ENCODE measurements at regions not wholly inside any gene's neighbourhood (a gene's known extent, or its start where the extent isn't known, plus 50 kb on each side); places are given as distances from the start of the nearest gene placed in this dataset.

DNA sequence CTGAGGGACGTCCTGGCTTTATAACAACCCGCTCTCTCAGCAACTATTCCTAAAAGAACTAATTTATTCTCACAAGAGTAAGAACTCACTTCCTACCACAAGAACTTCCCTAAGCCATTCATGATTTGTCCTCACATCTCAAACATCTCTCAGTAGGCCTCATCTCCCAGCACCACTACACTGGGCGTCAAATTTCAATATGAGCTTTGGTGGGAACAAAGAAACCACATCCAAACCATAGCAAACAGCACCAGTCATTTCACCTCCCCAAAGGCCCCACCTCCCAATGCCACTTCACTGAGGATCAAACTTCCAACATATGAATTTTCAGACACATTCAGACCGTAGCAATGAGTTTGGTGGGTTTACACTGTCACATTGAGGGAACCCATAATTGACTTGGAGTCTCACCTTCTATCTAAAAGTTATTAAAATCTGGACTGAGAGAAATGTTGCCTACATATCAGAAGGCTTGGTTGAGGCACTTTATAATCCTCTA lies 116.4 kb upstream of the AGBL1 start:
- TF ChIP-seq NFIC (IDR thresholded peaks at IDR 0.05) (no peak), EP300 (IDR thresholded peaks at IDR 0.05; ENCODE audit: borderline replicate concordance) (no peak), TCF12 (IDR thresholded peaks at IDR 0.05; ENCODE audit: low read depth) (no peak), TEAD4 (IDR thresholded peaks at IDR 0.05) (no peak), EGR1 (IDR thresholded peaks at IDR 0.05) (no peak), CEBPB (IDR thresholded peaks at IDR 0.05) (no peak), YY1 (IDR thresholded peaks at IDR 0.05; ENCODE audit: low read depth) (no peak), FOXM1 (IDR thresholded peaks at IDR 0.05; ENCODE audit: borderline replicate concordance, low read depth) (no peak), RAD21 (IDR thresholded peaks at IDR 0.05; ENCODE audit: low read depth) (no peak), TAF1 (IDR thresholded peaks at IDR 0.05; ENCODE audit: low read depth) (no peak), ZBTB7A (IDR thresholded peaks at IDR 0.05; ENCODE audit: low read depth) (no peak), CREB1 (IDR thresholded peaks at IDR 0.05; ENCODE audit: low read depth) (no peak)
- TF ChIP-seq, protein P1, sequence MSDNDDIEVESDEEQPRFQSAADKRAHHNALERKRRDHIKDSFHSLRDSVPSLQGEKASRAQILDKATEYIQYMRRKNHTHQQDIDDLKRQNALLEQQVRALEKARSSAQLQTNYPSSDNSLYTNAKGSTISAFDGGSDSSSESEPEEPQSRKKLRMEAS (IDR thresholded peaks at IDR 0.05): no peak
- TF ChIP-seq, protein P2, sequence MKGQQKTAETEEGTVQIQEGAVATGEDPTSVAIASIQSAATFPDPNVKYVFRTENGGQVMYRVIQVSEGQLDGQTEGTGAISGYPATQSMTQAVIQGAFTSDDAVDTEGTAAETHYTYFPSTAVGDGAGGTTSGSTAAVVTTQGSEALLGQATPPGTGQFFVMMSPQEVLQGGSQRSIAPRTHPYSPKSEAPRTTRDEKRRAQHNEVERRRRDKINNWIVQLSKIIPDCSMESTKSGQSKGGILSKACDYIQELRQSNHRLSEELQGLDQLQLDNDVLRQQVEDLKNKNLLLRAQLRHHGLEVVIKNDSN (IDR thresholded peaks at IDR 0.05): no peak
- TF ChIP-seq, protein P3, sequence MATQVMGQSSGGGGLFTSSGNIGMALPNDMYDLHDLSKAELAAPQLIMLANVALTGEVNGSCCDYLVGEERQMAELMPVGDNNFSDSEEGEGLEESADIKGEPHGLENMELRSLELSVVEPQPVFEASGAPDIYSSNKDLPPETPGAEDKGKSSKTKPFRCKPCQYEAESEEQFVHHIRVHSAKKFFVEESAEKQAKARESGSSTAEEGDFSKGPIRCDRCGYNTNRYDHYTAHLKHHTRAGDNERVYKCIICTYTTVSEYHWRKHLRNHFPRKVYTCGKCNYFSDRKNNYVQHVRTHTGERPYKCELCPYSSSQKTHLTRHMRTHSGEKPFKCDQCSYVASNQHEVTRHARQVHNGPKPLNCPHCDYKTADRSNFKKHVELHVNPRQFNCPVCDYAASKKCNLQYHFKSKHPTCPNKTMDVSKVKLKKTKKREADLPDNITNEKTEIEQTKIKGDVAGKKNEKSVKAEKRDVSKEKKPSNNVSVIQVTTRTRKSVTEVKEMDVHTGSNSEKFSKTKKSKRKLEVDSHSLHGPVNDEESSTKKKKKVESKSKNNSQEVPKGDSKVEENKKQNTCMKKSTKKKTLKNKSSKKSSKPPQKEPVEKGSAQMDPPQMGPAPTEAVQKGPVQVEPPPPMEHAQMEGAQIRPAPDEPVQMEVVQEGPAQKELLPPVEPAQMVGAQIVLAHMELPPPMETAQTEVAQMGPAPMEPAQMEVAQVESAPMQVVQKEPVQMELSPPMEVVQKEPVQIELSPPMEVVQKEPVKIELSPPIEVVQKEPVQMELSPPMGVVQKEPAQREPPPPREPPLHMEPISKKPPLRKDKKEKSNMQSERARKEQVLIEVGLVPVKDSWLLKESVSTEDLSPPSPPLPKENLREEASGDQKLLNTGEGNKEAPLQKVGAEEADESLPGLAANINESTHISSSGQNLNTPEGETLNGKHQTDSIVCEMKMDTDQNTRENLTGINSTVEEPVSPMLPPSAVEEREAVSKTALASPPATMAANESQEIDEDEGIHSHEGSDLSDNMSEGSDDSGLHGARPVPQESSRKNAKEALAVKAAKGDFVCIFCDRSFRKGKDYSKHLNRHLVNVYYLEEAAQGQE (IDR thresholded peaks at IDR 0.05; ENCODE audit: low read depth): no peak

DNA sequence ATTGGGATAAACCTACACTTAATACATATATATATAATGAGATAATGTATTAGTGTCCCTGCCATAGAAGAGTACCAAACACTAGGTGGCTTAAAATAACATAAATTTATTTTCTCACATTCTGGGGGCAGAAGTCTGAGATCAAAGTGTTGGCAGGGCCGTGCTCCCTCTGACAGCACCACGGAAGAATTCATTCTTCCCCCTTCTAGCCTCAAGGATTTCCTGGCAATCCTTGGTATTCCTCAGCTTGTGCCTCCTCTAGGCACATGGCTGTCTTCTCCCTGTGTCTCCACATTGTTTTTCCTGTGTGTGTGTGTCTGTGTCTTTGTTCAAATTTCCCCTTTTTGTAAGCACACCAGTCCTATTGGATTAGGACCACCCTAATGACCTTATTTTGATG lies 115.2 kb upstream of the AGBL1 start:
- TF ChIP-seq TAF1 (IDR thresholded peaks at IDR 0.05; ENCODE audit: low read depth) (no peak), YY1 (IDR thresholded peaks at IDR 0.05; ENCODE audit: low read depth) (no peak), EGR1 (IDR thresholded peaks at IDR 0.05) (no peak), CEBPB (IDR thresholded peaks at IDR 0.05) (no peak)
- TF ChIP-seq, protein P2 (IDR thresholded peaks at IDR 0.05): no peak

DNA sequence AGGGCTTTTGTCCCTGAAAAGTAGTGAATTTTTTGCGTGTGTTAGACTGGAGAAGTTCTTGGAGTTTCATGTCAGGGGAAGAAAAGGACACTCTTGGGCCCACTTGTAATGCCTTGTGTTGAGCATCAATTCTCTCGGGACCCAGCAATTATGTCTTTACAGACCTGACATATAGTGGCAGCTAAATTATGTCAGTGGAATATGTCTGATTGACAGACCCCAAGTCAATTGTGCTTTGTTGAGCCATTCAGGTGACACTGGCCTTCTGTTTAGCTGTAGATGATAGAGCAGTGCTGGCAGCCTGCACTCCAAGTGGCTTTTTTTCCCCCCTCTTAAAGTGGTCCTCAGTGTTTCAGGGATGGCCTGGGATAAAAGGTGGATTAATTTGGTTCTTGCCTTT lies 112.1 kb upstream of the AGBL1 start:
- TF ChIP-seq TCF12 (IDR thresholded peaks at IDR 0.05; ENCODE audit: low read depth) (no peak), EP300 (IDR thresholded peaks at IDR 0.05; ENCODE audit: borderline replicate concordance) (no peak), ZBTB7A (IDR thresholded peaks at IDR 0.05; ENCODE audit: low read depth) (no peak), RAD21 (IDR thresholded peaks at IDR 0.05; ENCODE audit: low read depth) (no peak), CREB1 (IDR thresholded peaks at IDR 0.05; ENCODE audit: low read depth) (no peak), FOXM1 (IDR thresholded peaks at IDR 0.05; ENCODE audit: borderline replicate concordance, low read depth) (no peak), NFIC (IDR thresholded peaks at IDR 0.05) (no peak), TAF1 (IDR thresholded peaks at IDR 0.05; ENCODE audit: low read depth) (no peak), TEAD4 (IDR thresholded peaks at IDR 0.05) (no peak), EGR1 (IDR thresholded peaks at IDR 0.05) (no peak), YY1 (IDR thresholded peaks at IDR 0.05; ENCODE audit: low read depth) (no peak), CEBPB (IDR thresholded peaks at IDR 0.05) (no peak)
- TF ChIP-seq, protein P1 (IDR thresholded peaks at IDR 0.05): no peak
- TF ChIP-seq, protein P2 (IDR thresholded peaks at IDR 0.05): no peak
- TF ChIP-seq, protein P3 (IDR thresholded peaks at IDR 0.05; ENCODE audit: low read depth): no peak

DNA sequence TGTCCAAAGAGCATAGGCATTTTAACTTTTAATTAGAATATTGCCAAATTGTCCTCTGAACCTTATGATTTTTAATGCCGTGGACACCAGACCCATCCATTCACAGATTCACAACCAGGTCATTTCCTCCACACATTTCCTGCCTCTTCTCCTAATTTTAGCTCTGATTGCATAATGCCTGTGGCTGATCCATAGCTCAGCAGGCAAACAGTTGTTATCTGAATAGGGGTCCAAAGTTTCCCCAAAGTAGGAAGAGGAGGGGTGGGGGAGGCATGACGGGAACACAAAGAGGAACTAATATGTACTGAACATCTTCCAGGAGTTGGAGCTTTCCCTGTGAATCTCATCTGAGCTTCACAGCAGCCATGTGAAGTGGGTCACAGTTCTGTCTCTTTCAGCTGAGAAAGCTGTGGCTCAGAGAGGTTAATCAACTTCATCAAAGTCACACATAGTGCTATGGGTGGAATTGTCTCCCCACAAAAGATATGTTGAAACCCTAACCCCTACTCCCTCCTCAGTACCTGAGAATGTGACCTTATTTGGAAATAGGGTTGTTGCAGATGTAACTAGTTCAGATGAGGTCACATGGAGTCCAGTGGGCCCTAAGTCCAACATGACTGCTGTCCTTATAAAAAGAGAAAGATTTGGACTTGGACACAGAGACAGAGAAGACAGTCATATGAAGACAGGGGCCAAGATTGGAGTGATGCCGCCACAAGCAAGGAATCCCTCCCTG lies 106.7 kb upstream of the AGBL1 start:
- TF ChIP-seq RAD21 (IDR thresholded peaks at IDR 0.05; ENCODE audit: low read depth): no peak
- TF ChIP-seq FOXM1 (IDR thresholded peaks at IDR 0.05; ENCODE audit: borderline replicate concordance, low read depth): no peak
- no peak for TF ChIP-seq EP300 (IDR thresholded peaks at IDR 0.05; ENCODE audit: borderline replicate concordance)
- TF ChIP-seq TEAD4 (IDR thresholded peaks at IDR 0.05): no peak
- TF ChIP-seq EGR1 (IDR thresholded peaks at IDR 0.05): no peak
- TF ChIP-seq, protein P3 (IDR thresholded peaks at IDR 0.05; ENCODE audit: low read depth): no peak
- TF ChIP-seq, protein P2 (IDR thresholded peaks at IDR 0.05): no peak
- TF ChIP-seq ZBTB7A (IDR thresholded peaks at IDR 0.05; ENCODE audit: low read depth): no peak
- no peak for TF ChIP-seq NFIC (IDR thresholded peaks at IDR 0.05)
- TF ChIP-seq TAF1 (IDR thresholded peaks at IDR 0.05; ENCODE audit: low read depth): no peak

Measured in Ishikawa (cell line).